GM23248 (cell line): ENCODE measurements at regions not wholly inside any gene's neighbourhood (a gene's known extent, or its start where the extent isn't known, plus 50 kb on each side); places are given as distances from the start of the nearest gene placed in this dataset.

Experiments
- DNase-seq: peaks from one replicate; pipeline ENCODE4 v3.0.0-alpha.2; 2015
- H2AFZ ChIP-seq: fragments of 200-600 bp; sonication (generic); 2 replicates; pipeline ENCODE4 v1.6.1; 2016; ENCODE audit warnings: antibody characterized with exemption
- H3F3A ChIP-seq: fragments of 200-600 bp; sonication (generic); 2 replicates; pipeline ENCODE4 v1.6.1; 2016; ENCODE audit warnings: mild to moderate bottlenecking, antibody characterized with exemption, mixed run types; ENCODE audit not compliant: insufficient read depth
- H3K27ac ChIP-seq: fragments of 200-600 bp; sonication (generic); 2 replicates; pipeline ENCODE4 v1.5.1; 2016; ENCODE audit warnings: mild to moderate bottlenecking
- H3K27me3 ChIP-seq: fragments of 200-600 bp; sonication (generic); replicated peaks from 2 replicates; pipeline ENCODE4 v1.6.1; 2016; ENCODE audit warnings: mild to moderate bottlenecking; ENCODE audit not compliant: insufficient read depth
- H3K36me3 ChIP-seq: fragments of 200-600 bp; sonication (generic); 2 replicates; pipeline ENCODE4 v1.6.1; 2016; ENCODE audit warnings: low read depth, mild to moderate bottlenecking
- H3K4me1 ChIP-seq: fragments of 200-600 bp; sonication (generic); 2 replicates; pipeline ENCODE4 v1.6.1; 2016; ENCODE audit warnings: mild to moderate bottlenecking; ENCODE audit not compliant: insufficient read depth
- H3K4me2 ChIP-seq: fragments of 200-600 bp; sonication (generic); one replicate; pipeline ENCODE4 v1.6.1; 2016; ENCODE audit warnings: mild to moderate bottlenecking; ENCODE audit not compliant: unreplicated experiment
- H3K4me3 ChIP-seq: fragments of 200-600 bp; sonication (generic); 2 replicates; pipeline ENCODE4 v1.5.1; 2016; ENCODE audit warnings: mild to moderate bottlenecking
- H3K79me2 ChIP-seq: fragments of 200-600 bp; sonication (generic); 2 replicates; pipeline ENCODE4 v1.6.1; 2016; ENCODE audit warnings: mild to moderate bottlenecking; ENCODE audit not compliant: insufficient read depth
- H3K9ac ChIP-seq: fragments of 200-600 bp; sonication (generic); 2 replicates; pipeline ENCODE4 v1.6.1; 2016; ENCODE audit warnings: mild to moderate bottlenecking
- H3K9me2 ChIP-seq: fragments of 200-600 bp; sonication (generic); 2 replicates; pipeline ENCODE4 v1.6.1; 2016; ENCODE audit warnings: mixed run types, mild to moderate bottlenecking, moderate library complexity; ENCODE audit not compliant: insufficient read depth
- H3K9me3 ChIP-seq: fragments of 200-600 bp; sonication (generic); one replicate; pipeline ENCODE4 v1.6.1; 2017; ENCODE audit warnings: low read depth
- H4K20me1 ChIP-seq: fragments of 200-600 bp; sonication (generic); 2 replicates; pipeline ENCODE4 v1.6.0; 2016; ENCODE audit not compliant: insufficient read depth
- EZH2 ChIP-seq: fragments of 200-600 bp; sonication (generic); IDR thresholded peaks from 2 replicates; pipeline ENCODE4 v1.6.1; 2018; ENCODE audit warnings: antibody characterized with exemption, mild to moderate bottlenecking; ENCODE audit not compliant: insufficient read depth, poor library complexity, severe bottlenecking
- EZH2phosphoT487 ChIP-seq: fragments of 200-600 bp; sonication (generic); IDR thresholded peaks from 2 replicates; pipeline ENCODE4 v1.6.1; 2018; ENCODE audit warnings: antibody characterized with exemption, moderate library complexity, mild to moderate bottlenecking, low read depth; ENCODE audit not compliant: insufficient read depth
- WGBS, 2 experiments: methylation state at CpG; one replicate each; pipeline ENCODE4 v1.1.6; 2015 to 2017; ENCODE audit warnings: low lambda C conversion rate in 2 of 2, low coverage in 1 of 2; ENCODE audit errors: missing lambda C conversion rate in 2 of 2; 5-methylcytosine and 5-hydroxymethylcytosine counted together
- in situ Hi-C: fragments of 300-500 bp; cut with MboI; formaldehyde crosslinking; loops from 2 replicates; pipeline ENCODE4 v1.15.0; 2020

DNA sequence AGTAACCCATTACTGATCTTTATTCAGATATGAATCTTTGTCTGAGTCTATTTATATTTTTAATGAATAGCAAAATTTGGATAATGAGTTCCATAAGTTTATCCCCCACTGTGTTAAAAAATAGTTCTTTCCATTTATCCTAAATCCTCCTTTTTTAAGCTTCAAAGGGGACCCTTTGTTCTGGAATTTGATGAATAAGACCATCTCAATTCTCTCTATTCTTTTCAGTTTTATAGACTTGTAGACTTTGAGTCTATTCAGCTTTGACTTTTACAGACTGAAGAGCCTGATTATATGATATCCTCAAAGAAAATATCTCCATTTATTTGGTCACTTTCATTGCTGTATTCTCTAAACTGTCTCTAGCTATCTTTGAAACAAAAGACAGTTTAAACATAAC lies 2146.1 kb upstream of the CELF4 start:
- Histone ChIP-seq H3K4me3 (no peak overlapping the region), H3K27ac (no peak overlapping the region), H3K4me1 (no peaks in the 10 kb centered on the region), H3K27me3 (no peaks in the 10 kb centered on the region), H2AFZ (no peak overlapping the region), H4K20me1 (no peaks in the 10 kb centered on the region), H3K9me3 (no peaks in the 10 kb centered on the region), H3K9me2 (no peaks in the 10 kb centered on the region), H3K79me2 (no peaks in the 10 kb centered on the region), H3F3A (no peaks in the 10 kb centered on the region), H3K9ac (no peak overlapping the region), H3K4me2 (no peak overlapping the region), H3K36me3 (no peaks in the 10 kb centered on the region)
- no peak for DNase-seq
- TF ChIP-seq EZH2phosphoT487 (no peak), EZH2 (no peak)
- in situ Hi-C loops = no loop called here

DNA sequence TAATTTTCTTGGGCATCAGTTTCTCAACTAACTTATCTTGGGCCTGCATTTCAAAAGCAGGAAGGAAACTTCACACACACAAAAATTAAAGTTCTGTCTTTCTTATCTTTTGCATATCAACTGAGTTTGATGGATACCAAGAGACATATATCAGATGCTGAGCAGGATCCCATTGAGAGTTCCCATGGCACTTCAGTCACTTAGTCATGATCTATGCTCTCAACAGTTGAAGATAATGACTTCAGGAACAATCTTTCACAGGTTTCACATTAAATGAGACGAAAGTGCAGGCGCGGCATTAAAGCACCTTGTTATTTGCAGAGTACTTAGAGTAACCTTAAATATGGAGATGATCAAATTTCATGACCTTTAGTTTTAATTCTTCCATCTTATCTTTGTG lies 2139.8 kb upstream of the CELF4 start:
- Histone ChIP-seq H3K4me1 (no peaks in the 10 kb centered on the region), H2AFZ (no peak overlapping the region), H3K79me2 (no peaks in the 10 kb centered on the region), H3K9me2 (0 out of 2 replicates have a peak, but pooled peaks cover 3% of the 10 kb centered on the region), H3K27me3 (no peaks in the 10 kb centered on the region), H3F3A (no peaks in the 10 kb centered on the region), H3K9ac (no peak overlapping the region), H4K20me1 (no peaks in the 10 kb centered on the region), H3K9me3 (no peaks in the 10 kb centered on the region), H3K4me3 (no peak overlapping the region), H3K27ac (no peak overlapping the region), H3K4me2 (no peak overlapping the region), H3K36me3 (no peaks in the 10 kb centered on the region)
- WGBS, 2 experiments = 93 to 96% methylated on average over 3 of the region's 3 CpGs
- in situ Hi-C loops = no loop called here
- DNase-seq = no peak
- TF ChIP-seq EZH2phosphoT487 (no peak), EZH2 (no peak)

DNA sequence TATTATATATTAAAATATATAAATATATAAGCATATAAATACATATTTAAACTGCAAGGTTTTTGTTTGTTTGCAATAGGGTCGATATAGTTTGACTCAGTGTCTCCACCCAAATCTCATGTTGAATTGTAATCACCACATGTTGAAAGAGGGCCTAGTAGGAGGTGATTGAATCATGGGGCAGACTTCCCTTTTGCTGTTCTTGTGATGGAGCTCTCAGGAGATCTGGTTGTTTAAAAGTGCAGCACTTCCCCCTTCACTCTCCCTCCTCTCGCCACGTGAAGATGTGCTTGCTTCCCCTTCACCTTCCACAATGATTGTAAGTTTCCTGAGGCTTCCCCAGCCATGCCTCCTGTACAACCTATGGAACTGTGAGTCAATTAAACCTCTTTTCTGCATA lies 2137.3 kb upstream of the CELF4 start:
- H3K9ac ChIP-seq = no peak overlapping the region
- in situ Hi-C loops = no loop called here
- no peaks in the 10 kb centered on the region for H3K9me3 ChIP-seq
- H3K4me2 ChIP-seq = no peak overlapping the region
- no peaks in the 10 kb centered on the region for H3F3A ChIP-seq
- H3K27me3 ChIP-seq = no peaks in the 10 kb centered on the region
- no peaks in the 10 kb centered on the region for H3K79me2 ChIP-seq
- no peak overlapping the region for H2AFZ ChIP-seq
- H3K9me2 ChIP-seq = 0 out of 2 replicates have a peak, but pooled peaks cover 3% of the 10 kb centered on the region
- no peak for TF ChIP-seq EZH2phosphoT487
- TF ChIP-seq EZH2 = no peak
- 96% methylated on average over 3 of the region's 3 CpGs for WGBS, 2 experiments
- no peak for DNase-seq
- H4K20me1 ChIP-seq = no peaks in the 10 kb centered on the region
- H3K27ac ChIP-seq = no peak overlapping the region
- no peaks in the 10 kb centered on the region for H3K4me1 ChIP-seq
- H3K36me3 ChIP-seq = no peaks in the 10 kb centered on the region
- no peak overlapping the region for H3K4me3 ChIP-seq

DNA sequence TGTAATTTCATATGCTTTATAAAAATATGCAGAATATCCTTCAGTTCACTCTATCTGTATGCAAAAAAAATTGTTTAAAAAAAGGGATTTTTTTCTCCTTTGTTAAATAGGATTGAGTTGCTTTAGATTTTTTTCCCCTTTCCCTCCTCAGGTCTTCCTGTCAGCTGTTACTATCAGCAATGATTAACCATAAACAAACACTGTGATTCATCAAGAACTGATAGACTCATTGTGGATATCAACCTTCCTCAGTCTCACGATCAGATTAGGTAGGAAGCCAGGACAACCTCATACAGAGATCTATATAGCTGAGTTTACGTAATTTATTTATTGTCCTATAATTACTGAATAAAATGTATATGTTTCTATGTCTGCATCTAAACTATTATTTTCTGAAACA lies 2136.2 kb upstream of the CELF4 start:
- no peak for TF ChIP-seq EZH2phosphoT487
- TF ChIP-seq EZH2 = no peak
- DNase-seq = no peak
- in situ Hi-C loops = no loop called here
- WGBS, 2 experiments = 83 to 84% methylated on average over 2 of the region's 2 CpGs
- no peaks in the 10 kb centered on the region for H4K20me1 ChIP-seq
- no peak overlapping the region for H3K9ac ChIP-seq
- no peaks in the 10 kb centered on the region for H3K9me3 ChIP-seq
- H3F3A ChIP-seq = no peaks in the 10 kb centered on the region
- no peaks in the 10 kb centered on the region for H3K79me2 ChIP-seq
- no peak overlapping the region for H3K4me2 ChIP-seq
- no peaks in the 10 kb centered on the region for H3K36me3 ChIP-seq
- no peak overlapping the region for H3K4me3 ChIP-seq
- no peak overlapping the region for H3K27ac ChIP-seq
- no peaks in the 10 kb centered on the region for H3K27me3 ChIP-seq
- H3K4me1 ChIP-seq = no peaks in the 10 kb centered on the region
- 0 out of 2 replicates have a peak, but pooled peaks cover 3% of the 10 kb centered on the region for H3K9me2 ChIP-seq
- H2AFZ ChIP-seq = no peak overlapping the region
